Globus pallidus (tissue), 1 donor: ENCODE measurements at regions not wholly inside any gene's neighbourhood (a gene's known extent, or its start where the extent isn't known, plus 50 kb on each side); places are given as distances from the start of the nearest gene placed in this dataset.

ENCODE experiments used
- DNase-seq: peaks from one replicate; pipeline ENCODE4 v3.0.0-alpha.2; 2015; ENCODE audit warnings: low spot score

DNA sequence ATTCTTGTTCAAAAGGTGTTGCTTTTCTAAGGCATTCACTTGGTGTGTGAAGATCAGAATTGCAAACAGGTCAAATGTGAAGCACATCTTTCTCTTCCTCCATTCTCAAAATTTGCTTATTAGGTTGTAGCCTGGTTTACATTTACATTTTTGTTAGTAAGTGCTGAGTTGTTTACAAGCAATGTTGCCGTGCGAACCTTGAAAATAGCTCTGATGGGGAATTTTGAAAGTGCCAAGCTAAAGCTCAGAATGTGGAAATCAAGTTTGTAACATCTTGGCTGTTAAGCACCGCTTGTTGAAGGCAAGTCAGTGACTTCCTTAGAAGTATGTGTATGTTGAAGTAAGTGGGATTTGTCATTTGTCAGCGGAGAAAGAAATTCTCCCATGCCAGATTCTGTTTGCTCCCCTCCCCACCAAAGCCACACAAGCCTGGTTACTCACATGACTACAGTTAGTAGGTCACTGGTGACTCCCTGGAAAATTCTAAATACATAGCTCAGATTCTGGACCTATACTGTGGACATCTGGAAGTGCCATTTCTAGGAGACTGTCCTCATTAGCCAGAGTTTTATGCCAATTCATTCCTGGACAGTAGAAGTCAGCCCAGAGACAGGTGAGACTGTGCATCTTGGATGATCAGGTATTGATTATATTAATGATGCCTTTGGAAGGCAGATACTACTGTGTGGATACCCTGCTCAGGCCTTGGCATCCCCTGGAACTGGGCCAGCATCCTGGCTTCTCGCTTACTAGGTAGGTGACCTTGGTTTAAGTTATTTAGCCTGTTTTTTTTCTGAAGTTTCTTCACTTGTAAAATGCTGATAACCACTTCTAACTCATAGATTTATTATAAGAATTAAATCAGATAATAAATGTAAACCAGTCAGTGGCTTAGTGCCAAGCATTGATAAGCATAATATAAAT is 390.6 kb upstream of the SEMA6D start:
- DNase-seq, result no peak

DNA sequence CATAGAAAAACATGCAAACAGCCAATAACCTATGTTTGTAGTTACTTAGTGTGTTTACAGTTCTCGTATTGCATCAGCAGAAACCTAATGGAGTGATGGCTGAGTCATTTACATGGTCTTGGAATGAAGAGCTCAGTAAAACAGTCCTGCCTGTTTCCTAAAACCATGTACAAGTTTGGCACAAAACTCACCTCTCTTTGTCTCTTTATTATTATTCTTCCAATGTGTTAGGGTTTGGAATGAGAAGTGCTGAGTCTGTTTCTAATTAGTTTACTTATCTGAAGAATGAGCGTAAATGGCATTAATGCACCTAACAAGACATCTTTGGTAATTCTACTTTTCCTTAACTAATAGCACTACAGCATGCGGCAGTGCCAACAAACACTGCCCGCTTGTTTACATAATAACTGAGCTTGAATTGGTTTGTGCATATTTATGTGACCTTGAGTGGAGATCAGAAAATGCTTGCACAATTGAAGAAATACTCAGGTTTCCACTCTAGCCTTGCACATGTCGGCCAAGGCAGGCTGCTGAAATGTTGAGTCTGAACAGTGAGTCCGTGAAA is 385.4 kb upstream of the SEMA6D start:
- DNase-seq, result no peak

DNA sequence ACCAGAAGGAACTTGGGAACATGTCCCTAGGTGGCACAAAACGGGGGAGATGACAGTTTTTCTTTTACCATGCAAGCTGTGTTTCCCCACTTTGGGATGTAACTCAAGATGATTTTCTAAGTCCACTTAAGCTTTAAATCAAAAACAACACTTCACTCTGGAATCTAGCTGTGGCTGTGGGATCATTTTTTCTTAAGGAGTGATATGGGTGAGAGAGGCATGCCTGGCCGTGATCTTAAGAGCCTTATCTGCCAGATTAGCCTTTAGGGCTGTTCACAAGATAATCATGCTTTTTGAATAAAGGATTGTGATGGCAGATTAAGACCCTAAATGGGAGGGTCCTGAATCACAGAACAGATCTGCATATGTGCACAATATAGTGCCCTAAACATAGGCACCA is 384.8 kb upstream of the SEMA6D start:
- DNase-seq, result no peak

DNA sequence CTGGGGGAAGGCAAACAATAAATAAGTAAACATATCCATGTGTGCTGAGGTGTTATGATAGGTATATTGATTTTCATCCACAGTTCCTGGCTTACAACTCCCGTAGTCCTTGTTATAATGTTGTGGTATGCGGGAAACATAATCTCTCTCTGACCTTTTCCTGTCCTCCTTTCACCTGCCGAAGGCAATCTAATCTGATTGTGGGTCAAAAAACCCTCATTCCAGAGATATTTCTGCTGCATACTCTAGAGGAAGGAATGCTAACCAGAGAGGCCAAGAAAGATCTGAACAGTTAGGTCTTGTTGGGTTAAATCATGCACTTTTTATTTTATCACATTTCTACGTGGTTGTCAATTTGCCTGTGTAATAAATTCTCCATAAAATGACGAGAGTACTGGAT is 383.6 kb upstream of the SEMA6D start:
- no peak for DNase-seq

DNA sequence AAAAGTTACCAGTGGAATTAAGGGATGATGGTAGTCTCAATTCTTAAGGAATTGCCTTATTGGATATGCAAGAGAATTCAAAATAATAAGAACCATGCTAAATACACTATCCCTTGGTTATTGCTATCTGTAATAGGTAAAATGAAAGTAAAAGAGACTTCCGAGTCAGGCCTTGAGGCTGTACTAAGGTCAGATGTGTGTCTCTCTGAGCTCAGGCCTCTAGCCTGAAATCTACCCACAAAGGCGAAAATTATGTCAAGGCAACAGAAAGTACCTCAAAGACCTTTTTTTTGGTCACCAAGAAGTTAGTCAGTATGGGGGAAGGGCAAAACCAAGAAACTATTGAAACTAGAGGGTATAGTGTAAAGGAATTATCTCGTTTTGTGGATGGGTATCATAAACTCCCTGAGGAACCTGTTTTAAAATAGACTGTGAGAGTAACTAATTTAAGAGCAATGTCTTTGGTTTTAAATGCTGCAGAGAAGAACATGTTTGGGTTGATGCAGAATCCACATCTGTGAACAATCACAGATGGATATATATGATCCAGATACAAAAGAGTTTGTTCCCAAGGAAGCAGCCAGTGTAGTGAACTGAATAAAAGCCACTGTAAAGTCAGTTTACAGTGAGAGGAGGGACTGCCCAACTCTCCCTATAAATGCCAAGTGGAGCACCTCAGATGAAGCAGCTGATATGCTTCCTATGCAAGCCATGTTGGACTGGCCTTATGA is 382.3 kb upstream of the SEMA6D start:
- DNase-seq, result no peak

DNA sequence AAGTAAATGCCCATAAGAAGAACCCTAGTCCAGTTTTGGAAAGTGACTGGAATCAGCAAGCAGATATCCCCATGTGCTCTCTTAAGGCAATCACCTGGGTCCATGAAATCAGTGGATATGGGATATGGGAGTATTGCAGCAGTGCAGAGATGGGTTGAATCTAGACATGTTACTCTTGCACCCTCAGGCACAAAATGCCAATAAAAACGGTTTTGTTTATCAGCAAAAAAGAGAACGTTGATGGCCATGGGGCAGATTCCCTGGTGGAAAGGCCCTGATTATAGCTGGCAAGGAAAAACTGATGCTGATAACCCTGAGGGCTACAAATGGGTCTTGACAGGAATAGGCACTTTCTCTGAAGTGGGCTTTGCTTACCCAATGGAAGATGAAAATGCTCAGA is 380.2 kb upstream of the SEMA6D start:
- no peak for DNase-seq

DNA sequence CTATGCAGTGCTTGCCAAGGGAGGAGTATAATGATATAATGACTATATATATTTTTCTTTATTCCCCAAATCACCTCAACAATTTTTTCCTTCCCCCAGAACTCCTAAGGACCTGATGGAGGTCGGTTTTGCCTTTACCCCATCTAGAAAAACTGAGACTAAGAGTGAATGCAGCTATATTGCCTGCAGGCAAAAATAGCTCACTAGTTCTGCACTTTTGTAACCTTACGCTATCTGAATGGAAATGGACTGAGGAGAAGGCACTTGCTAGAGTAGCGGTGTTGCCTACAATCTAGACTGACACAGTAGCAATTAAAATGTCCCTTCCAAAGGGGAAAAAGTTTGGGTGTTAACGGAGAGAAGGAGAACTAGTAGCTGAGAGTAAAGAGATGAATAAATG is 379.5 kb upstream of the SEMA6D start:
- DNase-seq, result no peak

DNA sequence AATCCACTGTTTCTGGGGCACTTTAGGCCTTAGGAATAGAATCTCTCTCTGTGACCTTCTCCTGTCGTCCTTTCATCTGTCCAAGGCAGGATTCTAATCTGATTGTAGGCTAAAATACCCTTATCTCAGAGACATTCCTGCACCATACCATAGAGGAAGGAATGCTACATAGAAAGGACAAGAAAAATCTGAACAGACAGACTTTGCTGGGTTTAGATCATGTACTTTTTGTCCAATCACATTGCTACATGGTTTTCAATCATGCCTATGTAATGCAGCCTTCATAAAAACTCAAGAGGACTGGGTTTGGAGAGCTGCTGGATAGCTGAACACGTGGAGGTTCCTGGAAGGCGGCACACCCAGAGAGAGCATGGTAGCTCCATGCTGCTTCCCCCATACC is 378.5 kb upstream of the SEMA6D start:
- no peak for DNase-seq

DNA sequence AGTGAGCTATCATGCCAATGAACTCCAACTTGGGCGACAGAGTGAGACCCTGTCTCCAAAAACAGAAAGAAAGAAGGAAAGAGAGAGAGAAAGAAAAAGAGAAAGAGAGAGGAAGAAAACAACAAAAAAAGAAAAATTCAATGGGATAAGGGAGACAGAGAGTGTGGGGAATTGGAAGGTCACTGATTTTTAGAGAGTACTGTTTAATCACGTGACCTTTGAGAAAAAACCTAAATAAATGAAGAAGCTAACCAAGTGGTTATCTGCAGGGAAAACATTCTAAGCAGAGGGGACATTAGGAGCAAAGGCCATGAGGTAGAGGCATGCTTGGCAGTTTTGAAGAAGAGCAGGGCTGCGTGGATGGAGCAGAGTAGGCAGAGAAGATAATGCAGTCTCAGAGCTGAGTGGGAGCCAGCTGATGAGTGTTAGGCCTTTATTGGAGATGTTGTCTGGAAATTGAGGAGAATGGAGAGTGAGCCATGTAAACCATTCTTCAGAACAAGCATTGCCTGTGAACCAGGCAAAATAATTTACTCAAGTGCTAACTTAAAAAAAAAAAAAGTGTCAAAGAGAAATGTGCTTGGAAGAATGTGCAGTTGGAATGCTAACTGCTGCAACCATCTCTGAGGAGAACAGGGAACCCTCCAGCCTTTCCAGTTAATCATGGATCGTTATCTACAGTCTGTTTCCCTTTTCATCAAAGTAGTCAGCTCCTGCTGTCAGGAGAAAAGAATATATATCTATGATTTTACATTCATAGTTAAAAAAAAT is 377.3 kb upstream of the SEMA6D start:
- DNase-seq, result no peak

DNA sequence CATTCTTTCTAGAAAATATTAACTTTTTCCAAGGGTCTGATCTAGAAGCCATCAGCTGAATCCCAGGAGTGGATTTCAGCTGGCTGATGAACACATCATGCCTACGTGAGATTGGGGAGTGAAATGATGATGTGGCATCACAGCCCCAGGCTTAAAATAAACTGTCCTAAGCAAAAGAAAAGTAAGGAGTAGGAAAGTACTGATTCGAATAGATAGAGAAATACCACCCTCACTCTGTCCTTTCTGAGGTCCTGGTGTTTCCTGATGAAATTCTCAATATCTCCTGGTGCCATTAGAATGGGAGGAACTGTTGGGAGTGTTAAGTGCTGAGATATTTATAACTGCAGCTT is 376.8 kb upstream of the SEMA6D start:
- no peak for DNase-seq

DNA sequence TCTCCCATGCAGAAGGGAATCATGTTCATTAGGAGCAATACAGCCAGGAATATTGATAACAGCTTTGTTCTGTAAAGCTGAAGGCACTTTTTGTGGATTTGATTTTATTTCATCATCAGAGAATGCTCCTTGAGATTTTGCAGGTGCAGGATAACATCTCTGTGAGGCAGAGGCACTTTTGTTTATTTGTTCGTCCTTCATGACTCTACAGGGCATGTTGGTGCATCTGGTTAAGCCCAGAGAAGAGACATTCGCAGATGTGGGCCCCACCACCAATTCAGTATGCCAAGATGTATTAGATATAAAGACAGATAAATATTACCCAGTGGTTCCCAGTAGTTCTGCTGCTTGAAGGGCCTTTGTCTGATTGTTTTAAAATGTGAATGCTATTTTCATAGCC is 368.1 kb upstream of the SEMA6D start:
- DNase-seq, result no peak

DNA sequence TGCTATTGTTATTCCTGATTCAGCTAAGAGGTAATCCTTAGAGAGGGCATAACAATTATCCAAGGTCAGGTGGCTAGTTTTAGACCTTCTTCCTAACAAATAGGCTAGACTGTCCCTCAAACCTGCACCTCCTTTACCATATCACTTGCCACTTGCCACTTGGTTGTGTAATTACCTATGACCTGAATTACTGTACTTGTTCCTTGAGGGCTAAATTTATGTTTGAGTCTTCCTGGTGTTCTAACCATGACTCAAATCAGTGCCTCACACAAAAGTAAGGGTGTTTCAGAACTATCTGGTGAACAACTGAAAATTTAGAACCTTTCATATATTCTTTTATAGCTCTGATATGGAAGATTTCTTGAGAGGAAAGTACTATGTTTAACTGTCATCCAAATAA is 365.8 kb upstream of the SEMA6D start:
- DNase-seq, result no peak

DNA sequence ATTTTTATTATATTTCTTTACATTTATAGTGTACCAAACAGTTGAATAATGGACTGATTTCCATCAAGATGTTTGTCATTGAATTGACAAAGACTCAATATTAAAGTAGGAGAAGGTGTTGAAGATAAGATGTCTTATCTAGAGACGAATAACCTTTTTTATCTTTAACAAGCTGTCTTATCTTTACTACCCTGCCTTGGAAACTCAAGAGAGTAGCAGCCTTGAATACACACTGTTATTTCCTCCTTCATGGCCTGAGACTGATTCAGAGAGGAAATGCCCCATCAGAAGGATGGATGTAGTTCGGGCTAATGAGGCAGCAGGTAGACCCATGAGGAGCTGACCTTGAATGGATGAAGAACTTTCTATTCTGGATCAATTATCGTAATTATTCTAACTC is 365.1 kb upstream of the SEMA6D start:
- DNase-seq, result no peak

DNA sequence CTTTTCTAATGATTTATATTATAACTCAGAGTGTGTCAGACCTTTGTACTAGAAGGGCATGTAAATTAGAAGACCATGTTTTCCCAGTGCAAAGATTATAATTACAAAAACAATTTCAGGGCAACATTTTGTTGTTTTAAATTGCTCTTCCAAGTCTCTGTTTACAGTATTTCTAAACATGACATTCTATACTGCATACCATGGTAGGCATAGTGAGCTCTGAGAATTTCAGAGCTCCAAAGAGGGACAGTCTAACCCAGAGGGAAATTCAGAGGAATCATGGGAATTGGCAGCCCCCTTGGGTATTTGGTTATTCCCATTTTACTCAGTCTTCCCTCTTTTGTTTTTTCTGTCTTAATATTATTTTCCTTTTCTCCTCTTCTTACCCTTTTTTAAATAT is 361.5 kb upstream of the SEMA6D start:
- DNase-seq, result no peak

DNA sequence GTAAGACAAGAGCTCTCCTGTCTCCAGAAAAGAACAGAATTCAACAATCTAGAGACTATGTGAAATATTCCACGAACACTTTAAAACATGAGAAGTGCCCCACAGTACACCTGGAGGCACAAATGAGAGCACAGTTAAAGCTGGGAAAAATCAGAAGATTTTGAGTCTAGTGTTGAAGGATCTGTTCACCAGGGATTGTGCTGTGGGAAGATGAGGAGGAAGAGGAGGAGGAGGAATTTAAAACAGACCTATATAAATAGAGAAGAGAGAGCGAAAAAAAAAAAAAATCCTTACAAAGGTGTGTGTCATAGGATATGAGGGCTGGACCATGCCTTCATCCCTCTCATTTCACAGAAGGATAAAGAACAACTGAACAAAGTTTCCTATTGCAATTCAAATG is 361.0 kb upstream of the SEMA6D start:
- DNase-seq, result no peak

DNA sequence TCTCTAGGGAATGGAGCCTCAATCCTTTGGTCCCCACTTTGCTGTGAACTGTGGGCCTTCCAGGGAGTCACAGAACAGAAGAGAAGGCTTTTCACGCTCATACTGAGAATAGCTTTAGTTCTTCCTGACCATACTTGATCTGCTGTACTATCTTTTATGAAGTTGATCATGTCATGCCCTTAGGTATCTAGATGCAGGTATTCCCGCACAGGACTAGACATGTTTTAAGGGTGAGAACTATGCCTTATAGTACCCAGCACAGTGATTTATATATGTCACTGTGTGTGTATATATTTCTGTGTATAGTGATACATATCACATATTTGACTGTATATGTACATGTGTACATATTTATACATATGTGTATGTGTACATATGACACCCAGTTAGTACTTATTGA is 358.4 kb upstream of the SEMA6D start:
- DNase-seq, result no peak

DNA sequence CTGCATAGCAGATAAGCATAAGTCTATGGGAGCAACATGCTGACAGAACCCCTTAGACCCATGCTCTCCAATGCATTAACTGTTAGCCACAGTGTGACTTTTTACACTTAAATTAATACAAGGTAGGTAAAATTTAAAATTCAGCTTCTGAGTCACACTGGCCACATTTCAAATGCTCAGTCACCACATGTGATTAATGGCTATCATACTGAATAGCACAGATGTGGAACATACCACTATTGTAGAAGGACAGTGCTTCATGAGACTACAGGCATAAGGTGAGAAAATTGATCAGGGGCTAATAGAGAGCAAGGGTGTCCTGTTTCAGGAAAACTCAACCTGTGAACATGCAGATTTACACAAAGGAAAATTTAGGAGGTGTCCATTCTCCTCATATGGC is 357.0 kb upstream of the SEMA6D start:
- DNase-seq, result no peak

DNA sequence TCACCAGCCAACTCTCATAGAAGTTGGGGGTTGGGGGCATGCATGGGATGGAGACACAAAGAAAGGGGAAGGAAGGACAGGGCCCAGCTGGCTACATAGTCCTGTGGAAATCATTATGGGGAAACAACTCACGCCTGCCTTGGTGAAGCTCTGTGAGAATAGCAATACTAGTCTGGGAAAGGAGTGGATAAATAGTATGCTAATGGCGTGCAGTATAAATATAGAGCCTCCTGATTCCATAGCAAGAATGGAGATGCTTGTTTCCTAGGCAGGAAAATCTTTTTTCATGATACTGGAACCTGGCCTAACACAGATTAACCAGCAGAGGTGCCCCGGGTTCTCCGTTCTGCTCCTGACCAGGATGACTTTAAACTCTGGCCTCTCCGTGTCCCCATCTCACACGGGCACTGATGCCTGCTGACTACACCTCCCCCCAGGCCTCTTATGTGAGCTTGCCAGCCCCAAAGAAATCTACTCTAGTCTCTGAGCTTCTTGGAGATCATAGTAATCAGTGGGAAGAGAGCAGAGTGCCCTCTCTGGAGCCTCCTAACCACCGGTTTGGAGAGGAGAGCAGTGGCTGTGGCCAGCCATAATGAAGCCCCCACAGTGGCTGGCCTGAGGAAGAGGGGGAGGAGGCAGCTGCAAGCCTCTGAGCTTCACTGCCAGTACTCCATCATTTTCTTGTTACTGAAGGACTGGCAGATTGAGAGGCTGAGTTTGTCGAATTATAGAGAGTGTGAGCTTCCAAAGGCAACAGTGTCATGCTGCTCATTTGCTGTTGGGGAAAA is 355.0 kb upstream of the SEMA6D start:
- DNase-seq, result no peak

DNA sequence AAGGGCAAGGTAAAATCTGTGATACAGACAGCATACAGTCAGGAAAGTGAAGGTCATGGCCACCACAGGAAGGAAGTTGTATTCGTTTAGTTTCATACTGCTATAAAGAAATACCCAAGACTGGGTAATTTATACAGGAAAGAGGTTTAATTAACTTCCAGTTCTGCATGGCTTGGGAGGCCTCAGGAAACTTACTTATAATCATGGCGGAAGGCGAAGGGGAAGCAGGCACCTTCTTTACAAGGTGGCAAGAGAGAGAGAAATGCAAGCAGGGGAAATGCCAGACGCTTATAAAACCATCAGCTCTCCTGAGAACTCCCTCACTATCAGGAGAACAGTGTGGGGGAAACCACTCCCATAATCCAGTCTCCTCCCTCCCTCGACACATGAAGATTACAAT is 353.7 kb upstream of the SEMA6D start:
- DNase-seq, result no peak

DNA sequence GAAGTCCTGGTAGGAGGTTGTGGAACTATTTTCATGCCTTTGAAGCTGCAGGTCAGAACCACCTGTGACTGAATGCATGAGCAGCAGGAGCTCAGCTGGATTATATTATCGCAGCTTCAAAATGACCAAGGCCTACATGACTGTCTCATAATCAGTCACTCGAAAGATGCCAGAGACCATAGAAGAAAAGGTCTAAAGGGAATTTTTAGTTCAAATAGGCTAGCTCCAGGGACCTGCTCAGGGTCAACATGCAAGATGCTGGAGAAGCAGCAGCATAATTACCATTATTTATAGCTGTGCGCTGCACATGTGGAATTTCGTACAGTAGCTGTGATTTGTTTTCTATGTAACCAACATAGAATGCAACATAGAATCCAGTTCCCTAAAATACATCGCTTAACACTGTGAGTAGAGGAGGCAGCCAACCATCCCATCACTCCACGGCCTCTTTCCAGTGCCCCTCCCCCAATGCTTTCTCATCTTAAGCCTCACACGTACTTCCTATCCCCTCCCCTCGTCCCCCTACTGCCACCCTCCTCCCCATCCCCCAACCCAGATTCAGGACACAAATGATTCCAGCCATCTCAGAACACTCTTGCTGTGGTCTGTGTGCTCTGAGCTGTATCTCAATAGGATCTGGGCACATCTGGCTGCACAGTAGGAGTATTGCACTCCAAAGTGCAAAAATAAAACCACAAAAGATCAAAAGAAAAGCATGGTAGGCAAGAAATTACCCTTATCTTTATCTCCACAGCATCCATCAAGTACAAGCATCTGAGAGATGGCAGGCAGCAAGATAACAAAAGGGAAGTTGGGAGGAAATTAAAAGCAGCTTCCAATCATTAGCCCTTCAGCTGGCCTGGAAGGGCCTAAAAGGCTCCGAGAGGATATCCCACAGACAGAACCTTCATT is 352.8 kb upstream of the SEMA6D start:
- DNase-seq, result no peak

DNA sequence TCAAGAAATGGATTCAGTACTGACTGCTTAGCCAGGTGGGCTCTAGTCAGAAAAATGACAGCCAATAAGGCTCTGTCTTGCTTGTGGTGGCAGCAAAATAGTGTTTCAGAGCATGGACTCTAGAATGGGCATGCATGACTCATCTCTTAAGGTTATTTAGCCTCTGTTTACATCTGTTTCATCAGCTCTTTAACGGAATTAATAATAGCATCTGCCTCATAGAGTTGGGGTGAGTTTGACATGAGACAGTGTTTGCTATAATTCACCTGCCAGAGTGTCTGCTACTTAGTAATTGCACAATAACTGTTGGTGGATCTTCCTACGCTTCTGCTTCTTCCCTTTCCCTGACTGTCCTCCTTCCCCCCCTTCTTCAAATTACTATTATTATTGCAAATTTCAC is 350.4 kb upstream of the SEMA6D start:
- no peak for DNase-seq
